ENCODE measurements at regions not wholly inside any gene's neighbourhood (a gene's known extent, or its start where the extent isn't known, plus 50 kb on each side); places are given as distances from the start of the nearest gene placed in this dataset.

GRCh38 chr7:33702514-33703054, 202.8 kb upstream of the BMPER start:
- no peaks in the 10 kb centered on the region for H3K9me3 ChIP-seq (ENCODE audit: insufficient read depth, low read length, severe bottlenecking)
- no peaks in the 10 kb centered on the region for H4K20me1 ChIP-seq (ENCODE audit: insufficient read depth, low read length)
- H3K27me3 ChIP-seq (ENCODE audit: insufficient read depth, low read length, poor library complexity): no peaks in the 10 kb centered on the region
- TF ChIP-seq EZH2 (IDR thresholded peaks at IDR 0.05; ENCODE audit: borderline replicate concordance, low read depth, low read length, severe bottlenecking) (no peak), CTCF (IDR thresholded peaks at IDR 0.05; ENCODE audit: borderline replicate concordance, extremely low read depth, low read length, poor library complexity, severe bottlenecking) (no peak)
- H3K27ac ChIP-seq (ENCODE audit: low read length): no peak overlapping the region
- no peaks in the 10 kb centered on the region for H3K4me1 ChIP-seq (ENCODE audit: insufficient read depth, low read length)
- no peaks in the 10 kb centered on the region for H3K79me2 ChIP-seq (ENCODE audit: insufficient read depth, low read length)
- ATAC-seq (ENCODE audit: insufficient read depth, low read depth) (no peak), DNase-seq (no peak)
- H3K4me2 ChIP-seq (ENCODE audit: insufficient read depth, low read length): no peak overlapping the region
- no peak overlapping the region for H2AFZ ChIP-seq (ENCODE audit: low read depth, low read length)
- no peak overlapping the region for H3K4me3 ChIP-seq (ENCODE audit: low read depth in 1 of 2, low read length in 2 of 2)
- H3K9ac ChIP-seq (ENCODE audit: low read depth, low read length): no peak overlapping the region
- no peaks in the 10 kb centered on the region for H3K36me3 ChIP-seq (ENCODE audit: insufficient read depth, low read length)

GRCh38 chr7:33705333-33705833, 200.0 kb upstream of the BMPER start:
- no peak overlapping the region for H3K4me3 ChIP-seq (ENCODE audit: low read depth in 1 of 2, low read length in 2 of 2)
- ATAC-seq (ENCODE audit: insufficient read depth, low read depth) (no peak), DNase-seq (no peak)
- H3K4me2 ChIP-seq (ENCODE audit: insufficient read depth, low read length): no peak overlapping the region
- H3K27me3 ChIP-seq (ENCODE audit: insufficient read depth, low read length, poor library complexity): no peaks in the 10 kb centered on the region
- no peaks in the 10 kb centered on the region for H3K9me3 ChIP-seq (ENCODE audit: insufficient read depth, low read length, severe bottlenecking)
- H3K27ac ChIP-seq (ENCODE audit: low read length): no peak overlapping the region
- no peaks in the 10 kb centered on the region for H4K20me1 ChIP-seq (ENCODE audit: insufficient read depth, low read length)
- TF ChIP-seq CTCF (IDR thresholded peaks at IDR 0.05; ENCODE audit: borderline replicate concordance, extremely low read depth, low read length, poor library complexity, severe bottlenecking): no peak
- TF ChIP-seq EZH2 (IDR thresholded peaks at IDR 0.05; ENCODE audit: borderline replicate concordance, low read depth, low read length, severe bottlenecking): no peak
- no peaks in the 10 kb centered on the region for H3K36me3 ChIP-seq (ENCODE audit: insufficient read depth, low read length)
- no peaks in the 10 kb centered on the region for H3K4me1 ChIP-seq (ENCODE audit: insufficient read depth, low read length)
- H3K9ac ChIP-seq (ENCODE audit: low read depth, low read length): no peak overlapping the region
- no peaks in the 10 kb centered on the region for H3K79me2 ChIP-seq (ENCODE audit: insufficient read depth, low read length)
- no peak overlapping the region for H2AFZ ChIP-seq (ENCODE audit: low read depth, low read length)

- ATAC-seq (ENCODE audit: insufficient read depth, low read depth) (no peak), DNase-seq (no peak)
- H3K4me3 ChIP-seq (ENCODE audit: low read depth in 1 of 2, low read length in 2 of 2): no peak overlapping the region
- no peaks in the 10 kb centered on the region for H3K27me3 ChIP-seq (ENCODE audit: insufficient read depth, low read length, poor library complexity)
- H3K9ac ChIP-seq (ENCODE audit: low read depth, low read length): no peak overlapping the region
- H3K27ac ChIP-seq (ENCODE audit: low read length): no peak overlapping the region
- H3K36me3 ChIP-seq (ENCODE audit: insufficient read depth, low read length): no peaks in the 10 kb centered on the region
- no peaks in the 10 kb centered on the region for H3K4me1 ChIP-seq (ENCODE audit: insufficient read depth, low read length)
- TF ChIP-seq EZH2 (IDR thresholded peaks at IDR 0.05; ENCODE audit: borderline replicate concordance, low read depth, low read length, severe bottlenecking) (no peak), CTCF (IDR thresholded peaks at IDR 0.05; ENCODE audit: borderline replicate concordance, extremely low read depth, low read length, poor library complexity, severe bottlenecking) (no peak)
- H3K79me2 ChIP-seq (ENCODE audit: insufficient read depth, low read length): no peaks in the 10 kb centered on the region
- no peaks in the 10 kb centered on the region for H4K20me1 ChIP-seq (ENCODE audit: insufficient read depth, low read length)
- no peak overlapping the region for H2AFZ ChIP-seq (ENCODE audit: low read depth, low read length)
- no peak overlapping the region for H3K4me2 ChIP-seq (ENCODE audit: insufficient read depth, low read length)
- H3K9me3 ChIP-seq (ENCODE audit: insufficient read depth, low read length, severe bottlenecking): no peaks in the 10 kb centered on the region
Measured at GRCh38 chr7:33706186-33706585, 199.2 kb upstream of the BMPER start.
